ENCODE measurements at regions not wholly inside any gene's neighbourhood (a gene's known extent, or its start where the extent isn't known, plus 50 kb on each side); places are given as distances from the start of the nearest gene placed in this dataset.

DNA sequence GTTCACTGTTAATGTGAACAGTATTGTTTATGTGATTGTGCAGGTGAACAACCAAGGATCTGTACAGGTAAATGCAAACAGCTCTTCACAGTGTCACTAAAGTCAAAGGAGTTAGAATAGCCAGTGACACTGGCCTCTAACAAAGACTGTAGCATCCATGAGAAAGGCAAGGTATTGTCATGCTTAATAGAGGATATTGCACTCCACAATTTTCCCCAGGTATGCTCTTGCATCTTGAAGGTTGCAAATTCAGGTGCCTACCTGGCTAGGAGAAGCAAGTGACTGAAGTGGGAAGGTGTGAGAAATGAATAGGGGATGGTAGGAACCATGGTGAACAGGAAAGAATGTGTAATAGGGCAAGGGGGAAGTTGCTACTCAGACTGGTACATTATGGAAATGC, 101.2 kb upstream of the EFNA5 start:
- Histone ChIP-seq H3K4me2 (ENCODE audit: control insufficient read depth, insufficient read depth) (no peak overlapping the region), H3K4me3 (no peak overlapping the region), H3K79me2 (ENCODE audit: control insufficient read depth, insufficient read depth, low read length) (no peaks in the 10 kb centered on the region), H4K20me1 (ENCODE audit: control insufficient read depth, insufficient read depth) (no peaks in the 10 kb centered on the region), H2AFZ (ENCODE audit: control insufficient read depth, low read depth, low read length) (no peak overlapping the region), H3K9me3 (replicated peaks; ENCODE audit: control insufficient read depth, insufficient read depth, low read length) (no peaks in the 10 kb centered on the region), H3K36me3 (ENCODE audit: control insufficient read depth in 2 of 2, insufficient read depth in 2 of 2, low read length in 1 of 2) (no peaks in the 10 kb centered on the region), H3K27me3 (replicated peaks in 1 of 2; ENCODE audit: control insufficient read depth in 2 of 2, insufficient read depth in 2 of 2, low read length in 1 of 2) (no peaks in the 10 kb centered on the region), H3K27ac (ENCODE audit: control insufficient read depth, insufficient read depth) (no peak overlapping the region), H3K9ac (ENCODE audit: control insufficient read depth, insufficient read depth, low read length) (no peak overlapping the region), H3K4me1 (ENCODE audit: control insufficient read depth, insufficient read depth, low read length) (no peaks in the 10 kb centered on the region)
- CTCF ChIA-PET, result no interaction called here
- in situ Hi-C loops (cut with MboI) (no loop called here), intact Hi-C loops (cut with micrococcal nuclease; ENCODE audit: unreplicated experiment) (no loop called here)
- no peak for DNase-seq (ENCODE audit: low read depth, low spot score)
- peak; percentile 59 for FAIRE-seq
- RAD21 ChIA-PET (ENCODE audit: unreplicated experiment), result no interaction called here
- POLR2A ChIA-PET, result no interaction called here
- no peak for ATAC-seq
- no TSS peak for BruUV-seq (replicated peaks)
- TF ChIP-seq SUPT20H (IDR thresholded peaks at IDR 0.05; ENCODE audit: borderline replicate concordance, control insufficient read depth, low read depth, low read length) (no peak), GATAD2B (conservative IDR thresholded peaks at IDR 0.05; ENCODE audit: low read depth) (no peak), KDM1A (IDR thresholded peaks at IDR 0.05; ENCODE audit: borderline replicate concordance) (no peak), PRDM15 (CRISPR knock-in tag; IDR thresholded peaks at IDR 0.05) (no peak), ZNF217 (IDR thresholded peaks at IDR 0.05) (no peak), SP1 (IDR thresholded peaks at IDR 0.05; ENCODE audit: low read depth, low read length) (no peak)
- TF ChIP-seq, protein P1, sequence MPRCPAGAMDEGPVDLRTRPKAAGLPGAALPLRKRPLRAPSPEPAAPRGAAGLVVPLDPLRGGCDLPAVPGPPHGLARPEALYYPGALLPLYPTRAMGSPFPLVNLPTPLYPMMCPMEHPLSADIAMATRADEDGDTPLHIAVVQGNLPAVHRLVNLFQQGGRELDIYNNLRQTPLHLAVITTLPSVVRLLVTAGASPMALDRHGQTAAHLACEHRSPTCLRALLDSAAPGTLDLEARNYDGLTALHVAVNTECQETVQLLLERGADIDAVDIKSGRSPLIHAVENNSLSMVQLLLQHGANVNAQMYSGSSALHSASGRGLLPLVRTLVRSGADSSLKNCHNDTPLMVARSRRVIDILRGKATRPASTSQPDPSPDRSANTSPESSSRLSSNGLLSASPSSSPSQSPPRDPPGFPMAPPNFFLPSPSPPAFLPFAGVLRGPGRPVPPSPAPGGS (IDR thresholded peaks at IDR 0.05; ENCODE audit: borderline replicate concordance, insufficient read depth, low read depth, low read length, poor library complexity, severe bottlenecking), result no peak
- TF ChIP-seq, protein P2, sequence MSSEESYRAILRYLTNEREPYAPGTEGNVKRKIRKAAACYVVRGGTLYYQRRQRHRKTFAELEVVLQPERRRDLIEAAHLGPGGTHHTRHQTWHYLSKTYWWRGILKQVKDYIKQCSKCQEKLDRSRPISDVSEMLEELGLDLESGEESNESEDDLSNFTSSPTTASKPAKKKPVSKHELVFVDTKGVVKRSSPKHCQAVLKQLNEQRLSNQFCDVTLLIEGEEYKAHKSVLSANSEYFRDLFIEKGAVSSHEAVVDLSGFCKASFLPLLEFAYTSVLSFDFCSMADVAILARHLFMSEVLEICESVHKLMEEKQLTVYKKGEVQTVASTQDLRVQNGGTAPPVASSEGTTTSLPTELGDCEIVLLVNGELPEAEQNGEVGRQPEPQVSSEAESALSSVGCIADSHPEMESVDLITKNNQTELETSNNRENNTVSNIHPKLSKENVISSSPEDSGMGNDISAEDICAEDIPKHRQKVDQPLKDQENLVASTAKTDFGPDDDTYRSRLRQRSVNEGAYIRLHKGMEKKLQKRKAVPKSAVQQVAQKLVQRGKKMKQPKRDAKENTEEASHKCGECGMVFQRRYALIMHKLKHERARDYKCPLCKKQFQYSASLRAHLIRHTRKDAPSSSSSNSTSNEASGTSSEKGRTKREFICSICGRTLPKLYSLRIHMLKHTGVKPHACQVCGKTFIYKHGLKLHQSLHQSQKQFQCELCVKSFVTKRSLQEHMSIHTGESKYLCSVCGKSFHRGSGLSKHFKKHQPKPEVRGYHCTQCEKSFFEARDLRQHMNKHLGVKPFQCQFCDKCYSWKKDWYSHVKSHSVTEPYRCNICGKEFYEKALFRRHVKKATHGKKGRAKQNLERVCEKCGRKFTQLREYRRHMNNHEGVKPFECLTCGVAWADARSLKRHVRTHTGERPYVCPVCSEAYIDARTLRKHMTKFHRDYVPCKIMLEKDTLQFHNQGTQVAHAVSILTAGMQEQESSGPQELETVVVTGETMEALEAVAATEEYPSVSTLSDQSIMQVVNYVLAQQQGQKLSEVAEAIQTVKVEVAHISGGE (CRISPR knock-in tag; IDR thresholded peaks at IDR 0.05), result no peak
- SMC1A ChIA-PET (ENCODE audit: uncharacterized antibody, unreplicated experiment), result interaction anchor here (1.0 kb wide), 1 partner anchor 208 kb away, joined by 3 read pairs; no protein-coding TSS in a partner anchor

Measured in GM12878 (cell line).